ENCODE measurements at regions not wholly inside any gene's neighbourhood (a gene's known extent, or its start where the extent isn't known, plus 50 kb on each side); places are given as distances from the start of the nearest gene placed in this dataset.

DNA sequence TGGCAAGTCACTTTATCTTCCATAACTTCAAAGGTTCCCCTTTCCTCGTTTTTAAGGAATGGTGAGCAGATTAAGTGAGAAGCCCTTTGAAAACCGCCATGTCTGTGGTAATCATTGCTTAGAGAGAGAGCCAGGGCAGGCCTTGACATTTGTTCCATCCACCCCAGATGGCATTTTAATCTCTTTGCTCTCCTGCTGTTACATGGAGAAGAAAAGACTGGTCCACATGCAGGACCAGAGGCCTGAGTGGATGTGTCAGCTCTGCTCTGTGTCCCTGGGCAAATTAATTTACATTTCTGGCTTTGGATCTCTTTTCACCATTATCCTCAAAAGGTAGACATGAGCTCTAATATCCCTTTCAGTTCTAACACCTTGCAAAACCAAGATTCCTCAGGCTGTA, 157.3 kb upstream of the LPP start:
- Histone ChIP-seq H3K36me3 (no peaks in the 10 kb centered on the region), H3K9me3 (no peaks in the 10 kb centered on the region), H3K27ac (no peak overlapping the region), H3K27me3 (no peaks in the 10 kb centered on the region), H3K4me1 (no peaks in the 10 kb centered on the region), H3K4me3 (no peak overlapping the region)
- DNase-seq (ENCODE audit: low spot score), result no peak
- TF ChIP-seq, protein P1, sequence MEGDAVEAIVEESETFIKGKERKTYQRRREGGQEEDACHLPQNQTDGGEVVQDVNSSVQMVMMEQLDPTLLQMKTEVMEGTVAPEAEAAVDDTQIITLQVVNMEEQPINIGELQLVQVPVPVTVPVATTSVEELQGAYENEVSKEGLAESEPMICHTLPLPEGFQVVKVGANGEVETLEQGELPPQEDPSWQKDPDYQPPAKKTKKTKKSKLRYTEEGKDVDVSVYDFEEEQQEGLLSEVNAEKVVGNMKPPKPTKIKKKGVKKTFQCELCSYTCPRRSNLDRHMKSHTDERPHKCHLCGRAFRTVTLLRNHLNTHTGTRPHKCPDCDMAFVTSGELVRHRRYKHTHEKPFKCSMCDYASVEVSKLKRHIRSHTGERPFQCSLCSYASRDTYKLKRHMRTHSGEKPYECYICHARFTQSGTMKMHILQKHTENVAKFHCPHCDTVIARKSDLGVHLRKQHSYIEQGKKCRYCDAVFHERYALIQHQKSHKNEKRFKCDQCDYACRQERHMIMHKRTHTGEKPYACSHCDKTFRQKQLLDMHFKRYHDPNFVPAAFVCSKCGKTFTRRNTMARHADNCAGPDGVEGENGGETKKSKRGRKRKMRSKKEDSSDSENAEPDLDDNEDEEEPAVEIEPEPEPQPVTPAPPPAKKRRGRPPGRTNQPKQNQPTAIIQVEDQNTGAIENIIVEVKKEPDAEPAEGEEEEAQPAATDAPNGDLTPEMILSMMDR (IDR thresholded peaks at IDR 0.05), result no peak

DNA sequence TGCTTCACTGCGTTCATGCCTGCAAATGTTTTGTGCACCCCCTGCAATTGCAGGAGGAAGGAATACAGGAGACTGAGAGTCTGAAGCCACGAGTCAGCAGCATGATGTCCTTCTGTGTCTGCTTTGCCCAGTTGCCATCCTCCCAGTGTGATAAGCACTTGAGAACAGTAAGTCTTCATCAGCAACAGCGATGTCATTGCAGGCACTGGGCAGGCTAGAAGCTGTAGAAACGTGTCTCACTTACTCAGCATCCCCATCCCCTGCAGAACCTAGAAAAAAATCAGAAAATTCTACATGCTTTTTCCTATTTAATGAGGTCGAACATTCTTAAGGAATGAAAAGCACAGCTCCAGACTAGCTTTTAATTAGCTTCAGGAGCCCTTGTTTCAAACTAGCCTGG, 156.5 kb upstream of the LPP start:
- no peaks in the 10 kb centered on the region for H3K9me3 ChIP-seq
- H3K27ac ChIP-seq, result no peak overlapping the region
- no peaks in the 10 kb centered on the region for H3K4me1 ChIP-seq
- no peak for DNase-seq (ENCODE audit: low spot score)
- H3K36me3 ChIP-seq, result no peaks in the 10 kb centered on the region
- H3K4me3 ChIP-seq, result no peak overlapping the region
- no peaks in the 10 kb centered on the region for H3K27me3 ChIP-seq
- TF ChIP-seq, protein P1 (IDR thresholded peaks at IDR 0.05), result no peak

DNA sequence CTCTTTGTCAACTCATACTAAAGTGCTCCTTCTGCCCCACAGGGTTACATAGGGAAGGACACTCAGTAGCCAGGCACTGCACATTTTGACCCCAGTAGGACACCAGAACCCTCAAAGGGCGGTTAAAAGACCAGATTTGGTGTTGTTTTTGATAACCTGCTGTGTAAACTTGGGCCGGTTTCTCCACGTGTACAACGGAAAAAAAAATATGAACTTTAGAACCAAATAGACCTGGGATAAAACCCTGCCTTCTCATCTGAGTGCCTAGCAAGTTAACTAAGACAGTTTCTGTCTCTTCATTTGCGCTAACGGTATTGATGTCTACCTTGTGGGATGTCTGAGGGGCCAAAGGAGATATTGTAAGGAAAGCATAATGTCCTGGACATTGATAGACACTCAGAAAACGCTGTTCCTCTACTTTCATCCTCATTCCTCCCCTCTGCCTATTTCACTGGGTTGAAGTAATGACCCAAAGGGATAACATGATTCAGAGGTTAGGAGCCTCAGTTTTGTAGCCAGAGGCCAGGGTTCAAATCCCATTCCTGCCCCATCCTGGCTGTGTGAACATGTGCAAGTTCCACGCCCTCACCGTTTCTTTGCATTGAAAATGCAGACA, 155.9 kb upstream of the LPP start:
- no peak overlapping the region for H3K4me3 ChIP-seq
- H3K27ac ChIP-seq, result no peak overlapping the region
- H3K27me3 ChIP-seq, result no peaks in the 10 kb centered on the region
- TF ChIP-seq, protein P1 (IDR thresholded peaks at IDR 0.05), result no peak
- H3K36me3 ChIP-seq, result no peaks in the 10 kb centered on the region
- no peaks in the 10 kb centered on the region for H3K4me1 ChIP-seq
- DNase-seq (ENCODE audit: low spot score), result no peak
- no peaks in the 10 kb centered on the region for H3K9me3 ChIP-seq

DNA sequence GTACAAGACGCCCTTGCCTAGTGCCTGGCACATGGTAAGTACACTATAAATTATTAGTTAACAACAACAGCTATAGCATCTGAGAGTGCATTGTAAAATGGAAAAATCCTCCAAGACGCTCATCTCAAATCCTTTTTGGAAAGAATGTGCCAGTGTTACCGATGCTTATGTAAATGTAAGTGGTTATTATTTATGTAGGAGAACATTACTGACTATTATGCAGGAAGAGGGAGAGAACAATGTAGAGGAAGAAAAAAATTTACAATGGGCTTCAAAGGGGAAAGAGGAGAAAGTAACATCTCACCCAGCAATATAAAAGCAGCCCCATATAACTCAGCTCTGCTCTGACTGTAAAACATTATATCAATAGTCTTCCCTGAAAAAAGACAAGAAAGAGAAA, 155.3 kb upstream of the LPP start:
- Histone ChIP-seq H3K36me3 (no peaks in the 10 kb centered on the region), H3K9me3 (no peaks in the 10 kb centered on the region), H3K27me3 (no peaks in the 10 kb centered on the region), H3K4me1 (no peaks in the 10 kb centered on the region), H3K4me3 (no peak overlapping the region), H3K27ac (no peak overlapping the region)
- TF ChIP-seq, protein P1 (IDR thresholded peaks at IDR 0.05), result no peak
- no peak for DNase-seq (ENCODE audit: low spot score)

DNA sequence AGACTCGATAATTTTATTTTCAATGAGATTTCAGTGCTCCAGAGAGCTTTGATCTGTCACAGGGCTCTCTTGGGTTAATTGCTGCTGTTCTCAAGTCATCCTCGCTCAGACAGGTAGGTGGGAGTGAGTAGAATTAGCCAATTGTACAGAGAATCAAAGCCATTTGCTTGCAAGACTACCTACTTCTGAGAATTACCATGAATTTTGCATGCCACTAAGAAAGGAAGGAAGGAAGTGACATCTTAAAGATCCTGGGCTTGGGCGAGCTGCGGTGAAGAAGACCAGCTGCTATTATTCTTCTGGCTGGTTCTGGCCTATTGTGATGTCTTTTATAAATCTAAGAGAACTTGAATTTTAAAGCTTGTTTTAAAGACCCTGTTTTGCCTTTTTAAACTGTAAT, 154.1 kb upstream of the LPP start:
- no peaks in the 10 kb centered on the region for H3K9me3 ChIP-seq
- TF ChIP-seq, protein P1 (IDR thresholded peaks at IDR 0.05), result no peak
- H3K4me3 ChIP-seq, result no peak overlapping the region
- H3K27ac ChIP-seq, result no peak overlapping the region
- no peaks in the 10 kb centered on the region for H3K36me3 ChIP-seq
- H3K27me3 ChIP-seq, result no peaks in the 10 kb centered on the region
- H3K4me1 ChIP-seq, result no peaks in the 10 kb centered on the region
- DNase-seq (ENCODE audit: low spot score), result no peak

DNA sequence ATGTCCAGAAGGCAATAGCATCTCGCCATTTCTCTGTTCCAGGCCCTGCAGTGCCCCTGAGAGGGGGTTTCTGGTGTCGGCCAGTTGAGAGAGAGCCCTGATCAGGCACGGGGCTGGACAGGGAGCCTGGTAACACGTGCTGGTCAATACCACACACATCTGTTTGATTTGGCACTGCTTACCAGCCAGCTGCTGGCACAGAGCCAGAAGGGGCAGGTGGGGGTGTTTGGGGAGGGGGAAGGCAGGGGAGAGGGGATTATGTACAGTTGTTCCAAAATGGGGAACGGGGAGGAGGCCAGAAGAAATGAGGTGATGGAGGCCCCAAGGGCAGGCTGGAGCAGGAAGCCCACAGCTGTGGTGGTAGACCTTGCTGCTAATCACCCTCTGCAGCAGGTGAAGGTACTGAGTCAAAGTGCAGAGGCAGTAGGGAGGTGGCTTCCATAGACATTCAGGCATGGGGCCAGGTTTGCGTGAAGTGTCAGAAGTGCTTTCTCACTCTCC, 153.5 kb upstream of the LPP start:
- H3K9me3 ChIP-seq, result no peaks in the 10 kb centered on the region
- no peak overlapping the region for H3K27ac ChIP-seq
- H3K4me3 ChIP-seq, result no peak overlapping the region
- TF ChIP-seq, protein P1 (IDR thresholded peaks at IDR 0.05), result no peak
- DNase-seq (ENCODE audit: low spot score), result no peak
- no peaks in the 10 kb centered on the region for H3K27me3 ChIP-seq
- H3K36me3 ChIP-seq, result no peaks in the 10 kb centered on the region
- no peaks in the 10 kb centered on the region for H3K4me1 ChIP-seq
